WTC11 (cell line): ENCODE measurements at regions not wholly inside any gene's neighbourhood (a gene's known extent, or its start where the extent isn't known, plus 50 kb on each side); places are given as distances from the start of the nearest gene placed in this dataset.

Experiments
- ATAC-seq: fragments of 200-7000 bp; cut with Tn5 transposase; 2 replicates; pipeline ENCODE4 v1.10.0; 2021; ENCODE audit warnings: mild to moderate bottlenecking, moderate library complexity
- CTCF ChIA-PET: fragments of 300-600 bp; sonication (Branson Sonifier 250); formaldehyde crosslinking; loops from one replicate; lab custom pipeline; 2021; ENCODE audit warnings: antibody characterized with exemption; lab: Charles Lee
- POLR2A ChIA-PET: fragments of 350-600 bp; sonication (Branson Sonifier 250); formaldehyde crosslinking; loops from one replicate; lab custom pipeline; 2021; ENCODE audit warnings: antibody characterized with exemption; lab: Charles Lee
- DNase-seq: peaks from one replicate; pipeline ENCODE4 v3.0.0; 2021; ENCODE audit warnings: low spot score
- H3K27ac Mint-ChIP-seq: 2 replicates; pipeline ENCODE4 v1.8.0; 2021; ENCODE audit warnings: mixed read lengths
- H3K27me3 Mint-ChIP-seq: 2 replicates; pipeline ENCODE4 v1.8.0; 2021; ENCODE audit warnings: low read depth, mild to moderate bottlenecking, moderate library complexity, mixed read lengths
- H3K36me3 Mint-ChIP-seq: 2 replicates; pipeline ENCODE4 v1.8.0; 2021; ENCODE audit warnings: mixed read lengths
- H3K4me1 Mint-ChIP-seq: 2 replicates; pipeline ENCODE4 v1.8.0; 2022; ENCODE audit warnings: mixed read lengths
- H3K4me3 Mint-ChIP-seq: 2 replicates; pipeline ENCODE4 v1.8.0; 2021; ENCODE audit warnings: mild to moderate bottlenecking, moderate library complexity, mixed read lengths
- H3K9me3 Mint-ChIP-seq: 2 replicates; pipeline ENCODE4 v1.8.0; 2021; ENCODE audit warnings: mixed read lengths
- CBFB ChIP-seq: sonication (generic); formaldehyde crosslinking; IDR thresholded peaks from 2 replicates; pipeline ENCODE4 v1.8.1; 2022; ENCODE audit warnings: mild to moderate bottlenecking, low read depth, missing genetic modification reagents
- EMX1 ChIP-seq: fragments of 250-450 bp; sonication (Bioruptor Pico); IDR thresholded peaks from 2 replicates; pipeline ENCODE4 v1.8.0; 2021; ENCODE audit warnings: mild to moderate bottlenecking
- GABPB1 ChIP-seq: sonication (generic); formaldehyde crosslinking; IDR thresholded peaks from 2 replicates; pipeline ENCODE4 v1.8.1; 2023; ENCODE audit warnings: mild to moderate bottlenecking, missing genetic modification reagents
- MXD4 ChIP-seq: fragments of 250-450 bp; sonication (Bioruptor Pico); IDR thresholded peaks from 2 replicates; pipeline ENCODE4 v1.8.0; 2021; ENCODE audit warnings: mild to moderate bottlenecking, moderate library complexity, borderline replicate concordance
- SMAD3 ChIP-seq: sonication (generic); formaldehyde crosslinking; IDR thresholded peaks from 2 replicates; pipeline ENCODE4 v1.8.0; 2022; ENCODE audit warnings: missing genetic modification reagents, mild to moderate bottlenecking, borderline replicate concordance
- TCF7 ChIP-seq: sonication (generic); formaldehyde crosslinking; IDR thresholded peaks from 2 replicates; pipeline ENCODE4 v1.8.0; 2022; ENCODE audit warnings: mild to moderate bottlenecking, low read depth, missing genetic modification reagents, moderate library complexity
- TEAD4 ChIP-seq: sonication (generic); formaldehyde crosslinking; IDR thresholded peaks from 2 replicates; pipeline ENCODE4 v1.8.0; 2022; ENCODE audit warnings: mild to moderate bottlenecking, missing genetic modification reagents
- ZNF416 ChIP-seq: fragments of 250-450 bp; sonication (Bioruptor Pico); IDR thresholded peaks from 2 replicates; pipeline ENCODE4 v1.9.0; 2021; ENCODE audit warnings: mild to moderate bottlenecking, inconsistent platforms
- TF ChIP-seq, protein P1 (sequence below): sonication (generic); formaldehyde crosslinking; IDR thresholded peaks from 2 replicates; pipeline ENCODE4 v1.8.1; 2023; ENCODE audit warnings: mild to moderate bottlenecking, missing genetic modification reagents, moderate library complexity
- TF ChIP-seq, protein P2 (sequence below): fragments of 250-450 bp; sonication (Bioruptor Pico); IDR thresholded peaks from 2 replicates; pipeline ENCODE4 v1.9.0; 2021; ENCODE audit warnings: mild to moderate bottlenecking
- TF ChIP-seq, protein P3 (sequence below): fragments of 250-450 bp; sonication (Bioruptor Pico); IDR thresholded peaks from 2 replicates; pipeline ENCODE4 v1.8.0; 2021; ENCODE audit warnings: mild to moderate bottlenecking
- TF ChIP-seq, protein P4 (sequence below): sonication (generic); formaldehyde crosslinking; IDR thresholded peaks from 2 replicates; pipeline ENCODE4 v1.8.0; 2023; ENCODE audit warnings: mild to moderate bottlenecking, missing genetic modification reagents
- TF ChIP-seq, protein P5 (sequence below): sonication (generic); formaldehyde crosslinking; conservative IDR thresholded peaks from 2 replicates; pipeline ENCODE4 v1.8.1; 2023; ENCODE audit warnings: mild to moderate bottlenecking, low read depth, missing genetic modification reagents, moderate library complexity
- TF ChIP-seq, protein P6 (sequence below): fragments of 250-450 bp; sonication (Bioruptor Pico); IDR thresholded peaks from 2 replicates; pipeline ENCODE4 v1.9.0; 2021; ENCODE audit warnings: moderate library complexity, mild to moderate bottlenecking, inconsistent platforms, borderline replicate concordance
- TF ChIP-seq, protein P7 (sequence below): sonication (generic); formaldehyde crosslinking; IDR thresholded peaks from 2 replicates; pipeline ENCODE4 v1.8.1; 2023; ENCODE audit warnings: mild to moderate bottlenecking, missing genetic modification reagents, borderline replicate concordance
- TF ChIP-seq, protein P8 (sequence below): sonication (generic); formaldehyde crosslinking; IDR thresholded peaks from 2 replicates; pipeline ENCODE4 v1.8.0; 2023; ENCODE audit warnings: missing genetic modification reagents, mild to moderate bottlenecking, borderline replicate concordance

DNA sequence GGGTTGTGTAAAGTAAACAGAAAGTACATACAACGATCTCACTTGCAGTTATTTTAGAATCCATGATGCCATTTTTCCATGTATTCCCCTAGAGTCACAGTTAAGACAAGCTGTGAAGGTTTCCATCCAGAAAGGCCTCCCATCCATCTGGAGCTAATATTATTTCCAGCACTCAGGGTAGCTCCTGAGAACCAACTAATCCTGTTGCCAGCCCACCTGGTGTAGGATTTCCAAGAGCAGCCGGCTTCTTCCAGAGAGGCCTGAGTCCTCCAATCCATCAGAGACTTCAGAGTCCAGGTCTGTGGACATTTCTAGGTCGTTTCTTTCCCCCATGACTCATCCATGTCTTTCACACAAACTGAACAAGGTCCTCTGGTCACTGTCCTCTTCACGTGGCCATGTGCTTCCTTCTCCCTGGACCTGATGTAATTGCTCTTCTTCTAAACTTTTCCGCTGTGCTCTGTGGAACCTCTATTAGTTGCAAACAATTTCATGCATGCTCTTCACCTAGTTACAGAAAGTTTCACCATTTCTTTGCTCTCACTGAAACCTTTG, 270.3 kb upstream of the TMTC4 start:
- H3K27me3 Mint-ChIP-seq = peaks cover 2% of the 10 kb centered on the region; the same call in 1 of the 2 replicates
- DNase-seq (no peak), ATAC-seq (no peak)
- ChIA-PET CTCF (no interaction called here), POLR2A (no interaction called here)
- no peak overlapping the region for H3K27ac Mint-ChIP-seq
- H3K4me1 Mint-ChIP-seq = no peaks in the 10 kb centered on the region
- no peaks in the 10 kb centered on the region for H3K36me3 Mint-ChIP-seq
- H3K9me3 Mint-ChIP-seq = peaks cover 30% of the 10 kb centered on the region
- TF ChIP-seq GABPB1 (CRISPR knock-in tag) = no peak
- TF ChIP-seq, protein P1, sequence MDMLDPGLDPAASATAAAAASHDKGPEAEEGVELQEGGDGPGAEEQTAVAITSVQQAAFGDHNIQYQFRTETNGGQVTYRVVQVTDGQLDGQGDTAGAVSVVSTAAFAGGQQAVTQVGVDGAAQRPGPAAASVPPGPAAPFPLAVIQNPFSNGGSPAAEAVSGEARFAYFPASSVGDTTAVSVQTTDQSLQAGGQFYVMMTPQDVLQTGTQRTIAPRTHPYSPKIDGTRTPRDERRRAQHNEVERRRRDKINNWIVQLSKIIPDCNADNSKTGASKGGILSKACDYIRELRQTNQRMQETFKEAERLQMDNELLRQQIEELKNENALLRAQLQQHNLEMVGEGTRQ (CRISPR knock-in tag) = no peak
- TF ChIP-seq, protein P2, sequence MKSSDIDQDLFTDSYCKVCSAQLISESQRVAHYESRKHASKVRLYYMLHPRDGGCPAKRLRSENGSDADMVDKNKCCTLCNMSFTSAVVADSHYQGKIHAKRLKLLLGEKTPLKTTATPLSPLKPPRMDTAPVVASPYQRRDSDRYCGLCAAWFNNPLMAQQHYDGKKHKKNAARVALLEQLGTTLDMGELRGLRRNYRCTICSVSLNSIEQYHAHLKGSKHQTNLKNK (CRISPR knock-in tag) = no peak
- TF ChIP-seq SMAD3 = no peak
- no peak for TF ChIP-seq EMX1 (CRISPR knock-in tag)
- TF ChIP-seq, protein P3, sequence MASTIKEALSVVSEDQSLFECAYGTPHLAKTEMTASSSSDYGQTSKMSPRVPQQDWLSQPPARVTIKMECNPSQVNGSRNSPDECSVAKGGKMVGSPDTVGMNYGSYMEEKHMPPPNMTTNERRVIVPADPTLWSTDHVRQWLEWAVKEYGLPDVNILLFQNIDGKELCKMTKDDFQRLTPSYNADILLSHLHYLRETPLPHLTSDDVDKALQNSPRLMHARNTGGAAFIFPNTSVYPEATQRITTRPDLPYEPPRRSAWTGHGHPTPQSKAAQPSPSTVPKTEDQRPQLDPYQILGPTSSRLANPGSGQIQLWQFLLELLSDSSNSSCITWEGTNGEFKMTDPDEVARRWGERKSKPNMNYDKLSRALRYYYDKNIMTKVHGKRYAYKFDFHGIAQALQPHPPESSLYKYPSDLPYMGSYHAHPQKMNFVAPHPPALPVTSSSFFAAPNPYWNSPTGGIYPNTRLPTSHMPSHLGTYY (CRISPR knock-in tag) = no peak
- TF ChIP-seq TEAD4 (CRISPR knock-in tag) = no peak
- TF ChIP-seq, protein P4, sequence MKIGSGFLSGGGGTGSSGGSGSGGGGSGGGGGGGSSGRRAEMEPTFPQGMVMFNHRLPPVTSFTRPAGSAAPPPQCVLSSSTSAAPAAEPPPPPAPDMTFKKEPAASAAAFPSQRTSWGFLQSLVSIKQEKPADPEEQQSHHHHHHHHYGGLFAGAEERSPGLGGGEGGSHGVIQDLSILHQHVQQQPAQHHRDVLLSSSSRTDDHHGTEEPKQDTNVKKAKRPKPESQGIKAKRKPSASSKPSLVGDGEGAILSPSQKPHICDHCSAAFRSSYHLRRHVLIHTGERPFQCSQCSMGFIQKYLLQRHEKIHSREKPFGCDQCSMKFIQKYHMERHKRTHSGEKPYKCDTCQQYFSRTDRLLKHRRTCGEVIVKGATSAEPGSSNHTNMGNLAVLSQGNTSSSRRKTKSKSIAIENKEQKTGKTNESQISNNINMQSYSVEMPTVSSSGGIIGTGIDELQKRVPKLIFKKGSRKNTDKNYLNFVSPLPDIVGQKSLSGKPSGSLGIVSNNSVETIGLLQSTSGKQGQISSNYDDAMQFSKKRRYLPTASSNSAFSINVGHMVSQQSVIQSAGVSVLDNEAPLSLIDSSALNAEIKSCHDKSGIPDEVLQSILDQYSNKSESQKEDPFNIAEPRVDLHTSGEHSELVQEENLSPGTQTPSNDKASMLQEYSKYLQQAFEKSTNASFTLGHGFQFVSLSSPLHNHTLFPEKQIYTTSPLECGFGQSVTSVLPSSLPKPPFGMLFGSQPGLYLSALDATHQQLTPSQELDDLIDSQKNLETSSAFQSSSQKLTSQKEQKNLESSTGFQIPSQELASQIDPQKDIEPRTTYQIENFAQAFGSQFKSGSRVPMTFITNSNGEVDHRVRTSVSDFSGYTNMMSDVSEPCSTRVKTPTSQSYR (CRISPR knock-in tag) = no peak
- TF ChIP-seq, protein P5, sequence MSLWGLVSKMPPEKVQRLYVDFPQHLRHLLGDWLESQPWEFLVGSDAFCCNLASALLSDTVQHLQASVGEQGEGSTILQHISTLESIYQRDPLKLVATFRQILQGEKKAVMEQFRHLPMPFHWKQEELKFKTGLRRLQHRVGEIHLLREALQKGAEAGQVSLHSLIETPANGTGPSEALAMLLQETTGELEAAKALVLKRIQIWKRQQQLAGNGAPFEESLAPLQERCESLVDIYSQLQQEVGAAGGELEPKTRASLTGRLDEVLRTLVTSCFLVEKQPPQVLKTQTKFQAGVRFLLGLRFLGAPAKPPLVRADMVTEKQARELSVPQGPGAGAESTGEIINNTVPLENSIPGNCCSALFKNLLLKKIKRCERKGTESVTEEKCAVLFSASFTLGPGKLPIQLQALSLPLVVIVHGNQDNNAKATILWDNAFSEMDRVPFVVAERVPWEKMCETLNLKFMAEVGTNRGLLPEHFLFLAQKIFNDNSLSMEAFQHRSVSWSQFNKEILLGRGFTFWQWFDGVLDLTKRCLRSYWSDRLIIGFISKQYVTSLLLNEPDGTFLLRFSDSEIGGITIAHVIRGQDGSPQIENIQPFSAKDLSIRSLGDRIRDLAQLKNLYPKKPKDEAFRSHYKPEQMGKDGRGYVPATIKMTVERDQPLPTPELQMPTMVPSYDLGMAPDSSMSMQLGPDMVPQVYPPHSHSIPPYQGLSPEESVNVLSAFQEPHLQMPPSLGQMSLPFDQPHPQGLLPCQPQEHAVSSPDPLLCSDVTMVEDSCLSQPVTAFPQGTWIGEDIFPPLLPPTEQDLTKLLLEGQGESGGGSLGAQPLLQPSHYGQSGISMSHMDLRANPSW = no peak
- H3K4me3 Mint-ChIP-seq = no peak overlapping the region

DNA sequence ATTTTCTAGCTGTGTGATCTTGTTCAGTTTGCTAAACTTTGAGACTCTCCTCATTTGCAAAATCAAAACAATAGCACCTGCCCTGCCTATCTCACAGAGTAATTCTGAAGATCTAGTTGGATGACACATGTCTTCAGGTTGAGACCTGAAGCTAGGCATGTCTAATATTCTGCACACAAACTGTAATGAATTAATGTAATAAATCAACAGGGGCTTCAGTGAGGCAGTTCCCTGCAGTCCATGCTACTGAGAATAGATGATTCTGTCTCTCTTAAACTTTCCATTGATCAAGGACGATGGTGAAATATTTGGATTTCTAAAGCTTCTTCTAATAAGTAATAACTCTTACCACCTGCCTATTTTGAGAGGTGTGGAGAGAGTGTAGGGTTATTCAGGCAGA, 268.1 kb upstream of the TMTC4 start:
- ChIA-PET POLR2A (no interaction called here), CTCF (no interaction called here)
- Mint-ChIP-seq H3K4me1 (no peaks in the 10 kb centered on the region), H3K27me3 (peaks cover 2% of the 10 kb centered on the region; the same call in 1 of the 2 replicates), H3K27ac (no peak overlapping the region), H3K36me3 (no peaks in the 10 kb centered on the region; the same call in 1 of the 2 replicates), H3K9me3 (peaks cover 31% of the 10 kb centered on the region), H3K4me3 (no peak overlapping the region)
- DNase-seq (no peak), ATAC-seq (no peak)
- TF ChIP-seq CBFB (CRISPR knock-in tag) (no peak), TCF7 (CRISPR knock-in tag) (no peak), EMX1 (CRISPR knock-in tag) (no peak), MXD4 (CRISPR knock-in tag) (no peak), ZNF416 (no peak)
- TF ChIP-seq, protein P6, sequence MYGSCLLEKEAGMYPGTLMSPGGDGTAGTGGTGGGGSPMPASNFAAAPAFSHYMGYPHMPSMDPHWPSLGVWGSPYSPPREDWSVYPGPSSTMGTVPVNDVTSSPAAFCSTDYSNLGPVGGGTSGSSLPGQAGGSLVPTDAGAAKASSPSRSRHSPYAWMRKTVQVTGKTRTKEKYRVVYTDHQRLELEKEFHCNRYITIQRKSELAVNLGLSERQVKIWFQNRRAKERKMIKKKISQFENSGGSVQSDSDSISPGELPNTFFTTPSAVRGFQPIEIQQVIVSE (CRISPR knock-in tag) = no peak
- TF ChIP-seq, protein P7, sequence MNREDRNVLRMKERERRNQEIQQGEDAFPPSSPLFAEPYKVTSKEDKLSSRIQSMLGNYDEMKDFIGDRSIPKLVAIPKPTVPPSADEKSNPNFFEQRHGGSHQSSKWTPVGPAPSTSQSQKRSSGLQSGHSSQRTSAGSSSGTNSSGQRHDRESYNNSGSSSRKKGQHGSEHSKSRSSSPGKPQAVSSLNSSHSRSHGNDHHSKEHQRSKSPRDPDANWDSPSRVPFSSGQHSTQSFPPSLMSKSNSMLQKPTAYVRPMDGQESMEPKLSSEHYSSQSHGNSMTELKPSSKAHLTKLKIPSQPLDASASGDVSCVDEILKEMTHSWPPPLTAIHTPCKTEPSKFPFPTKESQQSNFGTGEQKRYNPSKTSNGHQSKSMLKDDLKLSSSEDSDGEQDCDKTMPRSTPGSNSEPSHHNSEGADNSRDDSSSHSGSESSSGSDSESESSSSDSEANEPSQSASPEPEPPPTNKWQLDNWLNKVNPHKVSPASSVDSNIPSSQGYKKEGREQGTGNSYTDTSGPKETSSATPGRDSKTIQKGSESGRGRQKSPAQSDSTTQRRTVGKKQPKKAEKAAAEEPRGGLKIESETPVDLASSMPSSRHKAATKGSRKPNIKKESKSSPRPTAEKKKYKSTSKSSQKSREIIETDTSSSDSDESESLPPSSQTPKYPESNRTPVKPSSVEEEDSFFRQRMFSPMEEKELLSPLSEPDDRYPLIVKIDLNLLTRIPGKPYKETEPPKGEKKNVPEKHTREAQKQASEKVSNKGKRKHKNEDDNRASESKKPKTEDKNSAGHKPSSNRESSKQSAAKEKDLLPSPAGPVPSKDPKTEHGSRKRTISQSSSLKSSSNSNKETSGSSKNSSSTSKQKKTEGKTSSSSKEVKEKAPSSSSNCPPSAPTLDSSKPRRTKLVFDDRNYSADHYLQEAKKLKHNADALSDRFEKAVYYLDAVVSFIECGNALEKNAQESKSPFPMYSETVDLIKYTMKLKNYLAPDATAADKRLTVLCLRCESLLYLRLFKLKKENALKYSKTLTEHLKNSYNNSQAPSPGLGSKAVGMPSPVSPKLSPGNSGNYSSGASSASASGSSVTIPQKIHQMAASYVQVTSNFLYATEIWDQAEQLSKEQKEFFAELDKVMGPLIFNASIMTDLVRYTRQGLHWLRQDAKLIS (CRISPR knock-in tag) = no peak
- TF ChIP-seq, protein P8, sequence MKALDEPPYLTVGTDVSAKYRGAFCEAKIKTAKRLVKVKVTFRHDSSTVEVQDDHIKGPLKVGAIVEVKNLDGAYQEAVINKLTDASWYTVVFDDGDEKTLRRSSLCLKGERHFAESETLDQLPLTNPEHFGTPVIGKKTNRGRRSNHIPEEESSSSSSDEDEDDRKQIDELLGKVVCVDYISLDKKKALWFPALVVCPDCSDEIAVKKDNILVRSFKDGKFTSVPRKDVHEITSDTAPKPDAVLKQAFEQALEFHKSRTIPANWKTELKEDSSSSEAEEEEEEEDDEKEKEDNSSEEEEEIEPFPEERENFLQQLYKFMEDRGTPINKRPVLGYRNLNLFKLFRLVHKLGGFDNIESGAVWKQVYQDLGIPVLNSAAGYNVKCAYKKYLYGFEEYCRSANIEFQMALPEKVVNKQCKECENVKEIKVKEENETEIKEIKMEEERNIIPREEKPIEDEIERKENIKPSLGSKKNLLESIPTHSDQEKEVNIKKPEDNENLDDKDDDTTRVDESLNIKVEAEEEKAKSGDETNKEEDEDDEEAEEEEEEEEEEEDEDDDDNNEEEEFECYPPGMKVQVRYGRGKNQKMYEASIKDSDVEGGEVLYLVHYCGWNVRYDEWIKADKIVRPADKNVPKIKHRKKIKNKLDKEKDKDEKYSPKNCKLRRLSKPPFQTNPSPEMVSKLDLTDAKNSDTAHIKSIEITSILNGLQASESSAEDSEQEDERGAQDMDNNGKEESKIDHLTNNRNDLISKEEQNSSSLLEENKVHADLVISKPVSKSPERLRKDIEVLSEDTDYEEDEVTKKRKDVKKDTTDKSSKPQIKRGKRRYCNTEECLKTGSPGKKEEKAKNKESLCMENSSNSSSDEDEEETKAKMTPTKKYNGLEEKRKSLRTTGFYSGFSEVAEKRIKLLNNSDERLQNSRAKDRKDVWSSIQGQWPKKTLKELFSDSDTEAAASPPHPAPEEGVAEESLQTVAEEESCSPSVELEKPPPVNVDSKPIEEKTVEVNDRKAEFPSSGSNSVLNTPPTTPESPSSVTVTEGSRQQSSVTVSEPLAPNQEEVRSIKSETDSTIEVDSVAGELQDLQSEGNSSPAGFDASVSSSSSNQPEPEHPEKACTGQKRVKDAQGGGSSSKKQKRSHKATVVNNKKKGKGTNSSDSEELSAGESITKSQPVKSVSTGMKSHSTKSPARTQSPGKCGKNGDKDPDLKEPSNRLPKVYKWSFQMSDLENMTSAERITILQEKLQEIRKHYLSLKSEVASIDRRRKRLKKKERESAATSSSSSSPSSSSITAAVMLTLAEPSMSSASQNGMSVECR (CRISPR knock-in tag) = no peak
